ENCODE measurements at regions not wholly inside any gene's neighbourhood (a gene's known extent, or its start where the extent isn't known, plus 50 kb on each side); places are given as distances from the start of the nearest gene placed in this dataset.

GRCh38 chr6:150539111-150539510 lies 60.6 kb upstream of the PLEKHG1 start:
- H3K9me3 Mint-ChIP-seq: no peaks in the 10 kb centered on the region
- H3K27ac Mint-ChIP-seq: no peak overlapping the region

GRCh38 chr6:150539568-150539967 lies 60.1 kb upstream of the PLEKHG1 start:
- H3K36me3 Mint-ChIP-seq (ENCODE audit: low read depth): no peaks in the 10 kb centered on the region
- H3K27ac Mint-ChIP-seq: no peak overlapping the region
- peaks cover 29% of the 10 kb centered on the region for H3K27me3 Mint-ChIP-seq
- H3K4me1 Mint-ChIP-seq (ENCODE audit: low read depth): peaks cover 7% of the 10 kb centered on the region
- H3K4me3 Mint-ChIP-seq: no peak overlapping the region
- no peaks in the 10 kb centered on the region for H3K9me3 Mint-ChIP-seq

More at GRCh38 chr6:150539111-150539510, 60.6 kb upstream of the PLEKHG1 start:
- Mint-ChIP-seq H3K36me3 (ENCODE audit: low read depth) (no peaks in the 10 kb centered on the region), H3K4me3 (no peak overlapping the region), H3K27me3 (peaks cover 24% of the 10 kb centered on the region), H3K4me1 (ENCODE audit: low read depth) (peaks cover 4% of the 10 kb centered on the region)

- Mint-ChIP-seq H3K9me3 (no peaks in the 10 kb centered on the region), H3K4me3 (no peak overlapping the region), H3K27ac (no peak overlapping the region), H3K36me3 (ENCODE audit: low read depth) (no peaks in the 10 kb centered on the region), H3K27me3 (peaks cover 46% of the 10 kb centered on the region), H3K4me1 (ENCODE audit: low read depth) (peaks cover 12% of the 10 kb centered on the region)
Measured at GRCh38 chr6:150541576-150541975, 58.1 kb upstream of the PLEKHG1 start.

GRCh38 chr6:150543178-150543577 lies 56.5 kb upstream of the PLEKHG1 start:
- H3K9me3 Mint-ChIP-seq: no peaks in the 10 kb centered on the region

GRCh38 chr6:150544793-150545192 lies 54.9 kb upstream of the PLEKHG1 start:
- H3K9me3 Mint-ChIP-seq: no peaks in the 10 kb centered on the region
- peaks cover 35% of the 10 kb centered on the region for H3K27me3 Mint-ChIP-seq
- H3K27ac Mint-ChIP-seq: no peak overlapping the region
- no peak overlapping the region for H3K4me3 Mint-ChIP-seq
- H3K4me1 Mint-ChIP-seq (ENCODE audit: low read depth): peaks cover 8% of the 10 kb centered on the region
- no peaks in the 10 kb centered on the region for H3K36me3 Mint-ChIP-seq (ENCODE audit: low read depth)

More at GRCh38 chr6:150543178-150543577, 56.5 kb upstream of the PLEKHG1 start:
- Mint-ChIP-seq H3K27me3 (peaks cover 45% of the 10 kb centered on the region), H3K27ac (no peak overlapping the region), H3K36me3 (ENCODE audit: low read depth) (no peaks in the 10 kb centered on the region), H3K4me1 (ENCODE audit: low read depth) (peaks cover 12% of the 10 kb centered on the region), H3K4me3 (no peak overlapping the region)

GRCh38 chr6:150546457-150546856 lies 53.2 kb upstream of the PLEKHG1 start:
- no peaks in the 10 kb centered on the region for H3K9me3 Mint-ChIP-seq
- H3K4me3 Mint-ChIP-seq: no peak overlapping the region
- peaks cover 37% of the 10 kb centered on the region for H3K27me3 Mint-ChIP-seq
- no peak overlapping the region for H3K27ac Mint-ChIP-seq
- peaks cover 8% of the 10 kb centered on the region for H3K4me1 Mint-ChIP-seq (ENCODE audit: low read depth)
- H3K36me3 Mint-ChIP-seq (ENCODE audit: low read depth): no peaks in the 10 kb centered on the region

GRCh38 chr6:150547502-150548222 lies 52.0 kb upstream of the PLEKHG1 start:
- H3K4me3 Mint-ChIP-seq: no peak overlapping the region
- H3K4me1 Mint-ChIP-seq (ENCODE audit: low read depth): peaks cover 8% of the 10 kb centered on the region
- no peak overlapping the region for H3K27ac Mint-ChIP-seq
- peaks cover 37% of the 10 kb centered on the region for H3K27me3 Mint-ChIP-seq
- no peaks in the 10 kb centered on the region for H3K9me3 Mint-ChIP-seq
- no peaks in the 10 kb centered on the region for H3K36me3 Mint-ChIP-seq (ENCODE audit: low read depth)

GRCh38 chr6:150548330-150548729 lies 51.4 kb upstream of the PLEKHG1 start:
- Mint-ChIP-seq H3K36me3 (ENCODE audit: low read depth) (no peaks in the 10 kb centered on the region), H3K4me3 (no peak overlapping the region), H3K27me3 (peaks cover 43% of the 10 kb centered on the region), H3K4me1 (ENCODE audit: low read depth) (peaks cover 8% of the 10 kb centered on the region), H3K27ac (no peak overlapping the region), H3K9me3 (no peaks in the 10 kb centered on the region)

- no peak overlapping the region for H3K4me3 Mint-ChIP-seq
- H3K9me3 Mint-ChIP-seq: no peaks in the 10 kb centered on the region
- H3K36me3 Mint-ChIP-seq (ENCODE audit: low read depth): no peaks in the 10 kb centered on the region
- H3K4me1 Mint-ChIP-seq (ENCODE audit: low read depth): peaks cover 8% of the 10 kb centered on the region
- no peak overlapping the region for H3K27ac Mint-ChIP-seq
- H3K27me3 Mint-ChIP-seq: peaks cover 44% of the 10 kb centered on the region
Measured at GRCh38 chr6:150549007-150549406, 50.7 kb upstream of the PLEKHG1 start.

GRCh38 chr6:150549674-150550101 lies 50.0 kb upstream of the PLEKHG1 start:
- H3K36me3 Mint-ChIP-seq (ENCODE audit: low read depth): no peaks in the 10 kb centered on the region

More at GRCh38 chr6:150549674-150550101, 50.0 kb upstream of the PLEKHG1 start:
- peaks cover 40% of the 10 kb centered on the region for H3K27me3 Mint-ChIP-seq
- H3K4me1 Mint-ChIP-seq (ENCODE audit: low read depth): peaks cover 4% of the 10 kb centered on the region
- H3K4me3 Mint-ChIP-seq: no peak overlapping the region
- H3K27ac Mint-ChIP-seq: no peak overlapping the region
- no peaks in the 10 kb centered on the region for H3K9me3 Mint-ChIP-seq

Measured in stimulated activated naive CD8-positive, alpha-beta T cell treated with anti-CD3 and anti-CD28 coated beads, Interleukin-15, Interleukin-2, amounts not matched to agents 100 ng/mL and 50 ng/mL, for 24 hours (primary cell).